ENCODE measurements at regions not wholly inside any gene's neighbourhood (a gene's known extent, or its start where the extent isn't known, plus 50 kb on each side); places are given as distances from the start of the nearest gene placed in this dataset.

GRCh38 chr7:52909935-52910334, 125.5 kb upstream of the POM121L12 start:
- Histone ChIP-seq H3K9me3 (replicated peaks in 1 of 11) (peaks cover 11 to 19% (median 15%) of the 10 kb centered on the region in 11 experiments; a peak in 21 of 22 replicates), H3K9ac (no peak overlapping the region), H3K36me3 (no peaks in the 10 kb centered on the region), H3K4me3 (no peak overlapping the region), H3K27ac (no peak overlapping the region), H3K4me2 (no peak overlapping the region), H3K27me3 (no peaks in the 10 kb centered on the region), H4K20me1 (no peaks in the 10 kb centered on the region), H3K4me1 (no peaks in the 10 kb centered on the region)
- TF ChIP-seq Cebpa-rat (IDR thresholded peaks at IDR 0.05), result no peak

- Histone ChIP-seq H3K4me1 (no peaks in the 10 kb centered on the region), H3K9ac (no peak overlapping the region), H3K36me3 (no peaks in the 10 kb centered on the region), H4K20me1 (no peaks in the 10 kb centered on the region), H3K27me3 (no peaks in the 10 kb centered on the region), H3K27ac (no peak overlapping the region), H3K4me2 (no peak overlapping the region), H3K4me3 (no peak overlapping the region), H3K9me3 (replicated peaks in 1 of 11) (peaks cover 11 to 19% (median 15%) of the 10 kb centered on the region in 11 experiments; a peak in 21 of 22 replicates)
- TF ChIP-seq Cebpa-rat (IDR thresholded peaks at IDR 0.05), result no peak
Observed at GRCh38 chr7:52909131-52909530, 126.3 kb upstream of the POM121L12 start.

- Histone ChIP-seq H3K4me1 (no peaks in the 10 kb centered on the region), H3K27me3 (no peaks in the 10 kb centered on the region), H4K20me1 (no peaks in the 10 kb centered on the region), H3K9ac (no peak overlapping the region), H3K4me3 (no peak overlapping the region), H3K4me2 (no peak overlapping the region), H3K9me3 (replicated peaks in 1 of 11) (no peaks in the 10 kb centered on the region), H3K36me3 (no peaks in the 10 kb centered on the region), H3K27ac (no peak overlapping the region)
- TF ChIP-seq Cebpa-rat (IDR thresholded peaks at IDR 0.05), result no peak
Observed at GRCh38 chr7:52897713-52898112, 137.7 kb upstream of the POM121L12 start.

- H3K4me2 ChIP-seq, result no peak overlapping the region
- no peaks in the 10 kb centered on the region for H3K27me3 ChIP-seq
- no peak overlapping the region for H3K4me3 ChIP-seq
- H4K20me1 ChIP-seq, result no peaks in the 10 kb centered on the region
- no peaks in the 10 kb centered on the region for H3K4me1 ChIP-seq
- H3K27ac ChIP-seq, result no peak overlapping the region
- TF ChIP-seq Cebpa-rat (IDR thresholded peaks at IDR 0.05), result no peak
- 0 out of 22 replicates have a peak, but pooled peaks cover 0 to 1% (median 0%) of the 10 kb centered on the region in 11 experiments for H3K9me3 ChIP-seq (replicated peaks in 1 of 11)
- H3K9ac ChIP-seq, result no peak overlapping the region
- H3K36me3 ChIP-seq, result no peaks in the 10 kb centered on the region
Observed at GRCh38 chr7:52897288-52897687, 138.1 kb upstream of the POM121L12 start.

GRCh38 chr7:52877240-52877639, 158.2 kb upstream of the POM121L12 start:
- Histone ChIP-seq H3K4me2 (no peak overlapping the region), H4K20me1 (no peaks in the 10 kb centered on the region), H3K27me3 (no peaks in the 10 kb centered on the region), H3K27ac (no peak overlapping the region), H3K4me1 (peaks cover 0 to 5% (median 0%) of the 10 kb centered on the region in 10 experiments; a peak in 5 of 20 replicates), H3K9ac (no peak overlapping the region), H3K9me3 (replicated peaks in 1 of 11) (no peaks in the 10 kb centered on the region), H3K36me3 (no peaks in the 10 kb centered on the region), H3K4me3 (no peak overlapping the region)
- TF ChIP-seq Cebpa-rat (IDR thresholded peaks at IDR 0.05), result no peak

GRCh38 chr7:52876402-52876801, 159.0 kb upstream of the POM121L12 start:
- no peaks in the 10 kb centered on the region for H4K20me1 ChIP-seq
- H3K4me3 ChIP-seq, result no peak overlapping the region
- H3K27ac ChIP-seq, result no peak overlapping the region
- no peak overlapping the region for H3K4me2 ChIP-seq
- H3K36me3 ChIP-seq, result no peaks in the 10 kb centered on the region
- H3K27me3 ChIP-seq, result no peaks in the 10 kb centered on the region
- TF ChIP-seq Cebpa-rat (IDR thresholded peaks at IDR 0.05), result no peak
- no peak overlapping the region for H3K9ac ChIP-seq
- H3K9me3 ChIP-seq (replicated peaks in 1 of 11), result no peaks in the 10 kb centered on the region
- peaks cover 0 to 5% (median 0%) of the 10 kb centered on the region in 10 experiments; a peak in 5 of 20 replicates for H3K4me1 ChIP-seq

GRCh38 chr7:52863652-52864051, 171.8 kb upstream of the POM121L12 start:
- Histone ChIP-seq H3K4me3 (no peak overlapping the region), H3K9ac (no peak overlapping the region), H3K36me3 (no peaks in the 10 kb centered on the region), H4K20me1 (no peaks in the 10 kb centered on the region), H3K27me3 (no peaks in the 10 kb centered on the region), H3K4me2 (no peak overlapping the region), H3K4me1 (no peaks in the 10 kb centered on the region), H3K27ac (no peak overlapping the region), H3K9me3 (replicated peaks in 1 of 11) (peaks cover 0 to 27% (median 12%) of the 10 kb centered on the region in 11 experiments; a peak in 13 of 22 replicates)
- TF ChIP-seq Cebpa-rat (IDR thresholded peaks at IDR 0.05), result no peak

- Histone ChIP-seq H4K20me1 (no peaks in the 10 kb centered on the region), H3K4me3 (no peak overlapping the region), H3K4me1 (no peaks in the 10 kb centered on the region), H3K9me3 (replicated peaks in 1 of 11) (peaks cover 0 to 27% (median 12%) of the 10 kb centered on the region in 11 experiments; a peak in 13 of 22 replicates), H3K36me3 (no peaks in the 10 kb centered on the region), H3K9ac (no peak overlapping the region), H3K27ac (no peak overlapping the region), H3K4me2 (no peak overlapping the region), H3K27me3 (no peaks in the 10 kb centered on the region)
- TF ChIP-seq Cebpa-rat (IDR thresholded peaks at IDR 0.05), result no peak
Observed at GRCh38 chr7:52862321-52862720, 173.1 kb upstream of the POM121L12 start.

- Histone ChIP-seq H3K4me1 (no peaks in the 10 kb centered on the region), H3K27ac (no peak overlapping the region), H3K36me3 (no peaks in the 10 kb centered on the region), H3K27me3 (no peaks in the 10 kb centered on the region), H3K4me3 (no peak overlapping the region), H3K9me3 (replicated peaks in 1 of 11) (no peaks in the 10 kb centered on the region), H3K9ac (no peak overlapping the region), H4K20me1 (no peaks in the 10 kb centered on the region), H3K4me2 (no peak overlapping the region)
- TF ChIP-seq Cebpa-rat (IDR thresholded peaks at IDR 0.05), result no peak
Observed at GRCh38 chr7:52857367-52857766, 178.1 kb upstream of the POM121L12 start.

GRCh38 chr7:52854681-52855080, 180.8 kb upstream of the POM121L12 start:
- Histone ChIP-seq H4K20me1 (no peaks in the 10 kb centered on the region), H3K4me3 (no peak overlapping the region), H3K4me1 (no peaks in the 10 kb centered on the region), H3K9ac (no peak overlapping the region), H3K9me3 (replicated peaks in 1 of 11) (no peaks in the 10 kb centered on the region), H3K36me3 (no peaks in the 10 kb centered on the region), H3K4me2 (no peak overlapping the region), H3K27ac (no peak overlapping the region), H3K27me3 (no peaks in the 10 kb centered on the region)
- no peak for TF ChIP-seq Cebpa-rat (IDR thresholded peaks at IDR 0.05)

Measured in BLaER1 treated with 17β-estradiol and CSF1 and Interleukin-3, amounts not matched to agents 10 nM and 100 nM (cell line).